Brain microvascular endothelial cell (primary cell): ENCODE measurements at regions not wholly inside any gene's neighbourhood (a gene's known extent, or its start where the extent isn't known, plus 50 kb on each side); places are given as distances from the start of the nearest gene placed in this dataset.

Experiments used
- DNase-seq: peaks from one replicate; pipeline ENCODE4 v3.0.0-alpha.2; 2020
- H3K27ac ChIP-seq: fragments of 250-450 bp; sonication (Bioruptor Pico); 2 replicates; pipeline ENCODE4 v1.5.1; 2020; ENCODE audit warnings: mild to moderate bottlenecking, moderate library complexity
- H3K27me3 ChIP-seq: fragments of 250-450 bp; sonication (Bioruptor Pico); replicated peaks from 2 replicates; pipeline ENCODE4 v1.5.1; 2020; ENCODE audit warnings: mild to moderate bottlenecking
- H3K36me3 ChIP-seq: fragments of 250-450 bp; sonication (Bioruptor Pico); replicated peaks from 2 replicates; pipeline ENCODE4 v1.5.1; 2020; ENCODE audit warnings: mild to moderate bottlenecking
- H3K4me3 ChIP-seq: 2 replicates; pipeline ENCODE4 v1.5.1; 2011; ENCODE audit warnings: low read depth, mild to moderate bottlenecking, control low read depth, low read length, moderate library complexity
- CTCF ChIP-seq: IDR thresholded peaks from 2 replicates; pipeline ENCODE4 v1.5.1; 2011; ENCODE audit warnings: low read depth, mild to moderate bottlenecking, moderate library complexity, low read length, control low read depth, inconsistent platforms; ENCODE audit errors: missing control alignments
- in situ Hi-C: cut with HindIII; loops from 2 replicates; pipeline ENCODE4 v1.10.0; 2017; ENCODE audit warnings: low sequenced_read_pairs, low pct_ligation_motif_present

GRCh38 chr5:85010014-85010562 lies 625.4 kb upstream of the EDIL3 start:
- no peak overlapping the region for H3K4me3 ChIP-seq
- no peaks in the 10 kb centered on the region for H3K36me3 ChIP-seq
- no peak for DNase-seq
- TF ChIP-seq CTCF, result no peak
- in situ Hi-C loops, result no loop called here
- no peak overlapping the region for H3K27ac ChIP-seq
- no peaks in the 10 kb centered on the region for H3K27me3 ChIP-seq

GRCh38 chr5:85017261-85017660 lies 632.6 kb upstream of the EDIL3 start:
- DNase-seq, result no peak
- in situ Hi-C loops, result no loop called here
- Histone ChIP-seq H3K4me3 (no peak overlapping the region), H3K27ac (no peak overlapping the region), H3K36me3 (no peaks in the 10 kb centered on the region), H3K27me3 (no peaks in the 10 kb centered on the region)
- no peak for TF ChIP-seq CTCF

- no peak for TF ChIP-seq CTCF
- Histone ChIP-seq H3K36me3 (no peaks in the 10 kb centered on the region), H3K27me3 (no peaks in the 10 kb centered on the region), H3K27ac (no peak overlapping the region), H3K4me3 (no peak overlapping the region)
- in situ Hi-C loops, result no loop called here
- no peak for DNase-seq
Observed at GRCh38 chr5:85030316-85031084, 645.8 kb upstream of the EDIL3 start.

GRCh38 chr5:85049020-85049419 lies 664.3 kb upstream of the EDIL3 start:
- in situ Hi-C loops, result no loop called here

GRCh38 chr5:85052826-85053225 lies 668.1 kb upstream of the EDIL3 start:
- Histone ChIP-seq H3K27ac (no peak overlapping the region), H3K36me3 (no peaks in the 10 kb centered on the region), H3K27me3 (no peaks in the 10 kb centered on the region), H3K4me3 (no peak overlapping the region)
- in situ Hi-C loops, result no loop called here
- DNase-seq, result no peak
- no peak for TF ChIP-seq CTCF

More at GRCh38 chr5:85049020-85049419, 664.3 kb upstream of the EDIL3 start:
- Histone ChIP-seq H3K27ac (no peak overlapping the region), H3K27me3 (no peaks in the 10 kb centered on the region), H3K36me3 (no peaks in the 10 kb centered on the region), H3K4me3 (no peak overlapping the region)
- TF ChIP-seq CTCF, result peak; percentile 60
- DNase-seq, result peak; percentile 55
